GM21381 (cell line): ENCODE measurements at regions not wholly inside any gene's neighbourhood (a gene's known extent, or its start where the extent isn't known, plus 50 kb on each side); places are given as distances from the start of the nearest gene placed in this dataset.
A peak's percentile ranks its signal among the peaks of the same experiment; 100 is the strongest.
"Not testable (repeated sequence)": the region's sequence is repeated elsewhere in the genome, so short reads cannot be mapped to it uniquely, and the experiment has no call there.

Experiments
- ATAC-seq: cut with Tn5 transposase; IDR thresholded peaks from one replicate; pipeline ENCODE4 v1.9.1; 2021; ENCODE audit warnings: mild to moderate bottlenecking, moderate library complexity; ENCODE audit not compliant: unreplicated experiment

GRCh38 chrX:46234775-46235174 is 310.4 kb downstream of the ZNF674 start:
- ATAC-seq: no peak

- no peak for ATAC-seq
Observed at GRCh38 chrX:46228389-46228788, 316.8 kb downstream of the ZNF674 start.

- no peak for ATAC-seq
Observed at GRCh38 chrX:46226422-46226821, 318.8 kb downstream of the ZNF674 start.

- ATAC-seq: not testable (repeated sequence)
Observed at GRCh38 chrX:46223499-46223898, 321.7 kb downstream of the ZNF674 start.

- no peak for ATAC-seq
Observed at GRCh38 chrX:46220822-46221221, 324.4 kb downstream of the ZNF674 start.

DNA sequence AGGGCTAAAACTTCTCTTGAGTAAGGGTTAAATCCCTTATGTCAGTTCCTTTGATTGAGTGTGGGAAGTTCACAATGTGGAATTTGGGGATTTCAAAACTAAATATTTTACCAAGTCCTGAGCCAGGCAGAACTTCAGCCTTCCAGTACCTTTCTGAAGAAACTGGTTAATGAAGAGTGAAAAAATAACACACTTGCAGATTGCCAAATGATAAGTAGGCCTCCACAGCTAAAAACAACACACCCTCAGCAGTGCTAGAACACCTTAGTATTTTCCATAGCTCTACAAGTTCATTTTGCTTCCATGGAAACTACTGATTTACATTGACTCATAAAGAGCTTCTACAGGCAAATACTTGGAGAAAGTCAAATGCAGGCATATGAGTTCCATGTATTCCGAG is 326.8 kb downstream of the ZNF674 start:
- ATAC-seq: no peak

DNA sequence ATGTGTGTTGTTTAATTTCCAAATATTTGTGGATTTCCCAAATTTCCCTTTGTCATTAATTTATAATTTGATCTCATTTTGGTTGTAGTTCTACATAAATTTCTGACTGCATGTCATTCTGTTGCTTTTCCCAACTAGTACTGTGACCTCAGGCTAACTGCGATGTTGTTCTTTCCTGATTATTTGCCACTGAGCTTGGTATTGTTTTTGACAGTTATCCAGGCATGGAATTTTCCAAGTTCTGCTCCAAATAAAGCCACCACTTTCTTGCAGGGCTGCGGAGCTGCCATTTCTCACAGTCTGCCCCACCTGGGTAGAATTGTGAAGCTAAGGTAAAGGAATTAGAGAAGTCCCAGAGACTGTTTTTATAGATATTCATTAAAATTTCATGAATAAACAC is 328.8 kb downstream of the ZNF674 start:
- ATAC-seq: no peak

- ATAC-seq: no peak
Observed at GRCh38 chrX:46211079-46211478, 334.1 kb downstream of the ZNF674 start.

GRCh38 chrX:46209768-46210167 is 335.5 kb downstream of the ZNF674 start:
- ATAC-seq: no peak

DNA sequence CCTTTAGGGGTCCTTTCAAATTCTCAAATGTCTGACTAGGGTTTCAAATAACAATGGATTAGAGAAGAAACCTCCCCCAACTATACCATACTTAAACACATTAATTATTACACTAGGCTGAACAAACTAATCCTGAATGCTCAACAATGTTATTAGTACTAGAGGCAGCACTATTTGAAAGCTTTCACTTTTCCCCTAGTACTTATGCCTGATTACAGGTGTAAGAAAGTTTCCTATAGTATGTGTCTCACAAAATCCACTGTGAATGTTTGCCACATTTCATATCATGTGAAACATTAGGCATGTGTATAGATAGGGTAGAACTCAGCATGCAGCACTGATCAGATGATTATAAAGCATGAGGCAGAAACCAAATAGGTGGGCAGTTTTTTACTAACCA is 336.2 kb downstream of the ZNF674 start:
- ATAC-seq: no peak

DNA sequence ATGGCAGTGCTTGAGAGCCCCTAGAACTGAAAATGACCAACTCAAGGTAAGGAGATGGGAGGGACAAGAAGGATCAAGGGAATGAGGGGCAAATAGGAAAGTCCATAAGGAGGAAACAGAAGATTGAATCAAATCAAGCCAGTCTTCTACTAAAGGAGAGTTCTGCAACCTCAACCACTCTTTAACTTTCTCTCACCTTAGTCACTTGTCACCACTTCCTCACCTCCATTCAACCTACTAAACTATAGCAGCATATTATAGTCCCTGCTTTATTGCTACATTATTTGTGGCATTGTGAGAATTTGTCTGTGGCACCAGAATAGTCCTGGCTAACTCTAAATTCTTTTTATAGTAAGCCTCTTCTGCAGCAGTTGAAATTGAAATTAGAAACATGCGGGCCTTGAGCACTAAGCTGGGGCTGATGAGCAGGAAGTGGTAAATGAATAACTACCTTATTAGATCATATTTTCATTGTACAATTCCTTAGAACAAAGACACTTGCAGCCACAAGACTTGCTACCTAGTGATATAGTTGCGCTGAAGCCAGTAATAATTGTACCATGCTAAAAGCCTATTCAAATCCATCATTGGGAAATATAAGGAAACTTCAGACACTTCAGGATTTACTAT is 336.9 kb downstream of the ZNF674 start:
- no peak for ATAC-seq

GRCh38 chrX:46204721-46205422 is 340.3 kb downstream of the ZNF674 start:
- ATAC-seq: no peak

DNA sequence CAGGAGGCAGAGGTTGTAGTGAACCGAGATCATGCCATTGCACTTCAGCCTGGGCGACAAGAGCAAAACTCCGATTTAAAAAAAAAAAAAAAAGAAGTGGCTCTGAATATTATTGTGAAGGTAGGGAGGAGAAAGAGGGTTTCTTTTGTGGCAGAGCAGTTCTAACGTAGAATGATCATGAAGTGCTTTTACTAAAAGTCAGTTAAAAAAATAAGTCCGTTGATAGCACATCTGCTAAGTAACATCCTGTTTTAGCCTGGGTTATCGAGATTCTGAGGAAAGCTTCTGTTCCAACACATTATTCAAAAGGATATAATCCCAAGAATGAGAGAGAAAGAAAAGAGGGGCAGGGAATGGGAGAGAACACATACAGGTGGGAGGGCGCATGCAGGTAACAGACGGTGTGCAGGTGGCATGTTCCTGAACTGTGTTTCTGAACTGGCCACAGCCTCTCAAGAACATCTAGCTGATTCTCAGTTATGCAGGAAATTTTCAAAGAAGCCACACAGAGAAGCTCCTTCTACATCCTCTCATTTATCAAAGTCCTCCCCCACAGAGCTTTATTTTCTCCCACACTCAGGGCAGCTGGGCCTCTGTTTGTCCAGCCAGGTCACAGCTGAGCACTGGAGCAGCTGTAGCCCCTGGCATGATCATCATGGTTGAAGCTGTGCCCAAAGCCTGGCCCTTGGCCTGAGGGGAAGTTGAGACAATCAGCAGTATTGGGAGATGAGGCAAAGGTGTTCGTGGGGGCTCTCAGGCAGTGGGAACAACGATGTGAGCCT is 342.3 kb downstream of the ZNF674 start:
- no peak for ATAC-seq

DNA sequence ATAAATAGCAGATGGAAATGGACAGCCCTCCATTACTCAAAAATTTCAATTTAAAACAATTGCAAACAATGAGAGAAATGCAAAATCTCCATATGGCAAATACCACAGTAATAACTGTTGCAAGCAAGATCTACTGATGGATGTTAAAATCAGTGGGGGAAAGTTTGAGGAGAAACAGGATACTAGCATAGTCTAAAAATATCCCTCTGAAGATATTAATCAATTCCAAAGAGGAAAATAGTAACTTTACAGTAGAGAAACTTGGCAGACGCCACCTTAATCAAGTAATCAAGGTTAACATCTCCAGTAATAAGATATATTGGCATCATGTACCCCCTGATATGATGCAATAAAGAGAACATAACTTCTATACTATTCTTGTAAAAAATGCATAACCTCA is 344.8 kb downstream of the ZNF674 start:
- no peak for ATAC-seq

GRCh38 chrX:46198858-46199257 is 346.4 kb downstream of the ZNF674 start:
- no peak for ATAC-seq

DNA sequence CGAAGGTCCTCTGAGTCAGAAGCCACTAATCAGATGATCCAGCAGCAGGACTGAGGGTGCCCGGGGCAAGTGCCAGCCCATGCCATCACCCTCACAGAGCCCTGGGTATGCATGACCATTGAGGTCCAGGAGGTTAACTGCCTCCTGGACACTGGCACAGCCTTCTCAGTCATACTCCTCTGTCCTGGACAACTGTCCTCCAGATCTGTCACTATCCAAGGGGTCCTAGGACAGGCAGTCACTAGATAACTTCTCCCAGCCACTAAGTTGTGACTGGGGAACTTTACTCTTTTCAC is 358.5 kb downstream of the ZNF674 start:
- ATAC-seq: not testable (repeated sequence)

- ATAC-seq: no peak
Observed at GRCh38 chrX:46185923-46186810, 359.1 kb downstream of the ZNF674 start.

DNA sequence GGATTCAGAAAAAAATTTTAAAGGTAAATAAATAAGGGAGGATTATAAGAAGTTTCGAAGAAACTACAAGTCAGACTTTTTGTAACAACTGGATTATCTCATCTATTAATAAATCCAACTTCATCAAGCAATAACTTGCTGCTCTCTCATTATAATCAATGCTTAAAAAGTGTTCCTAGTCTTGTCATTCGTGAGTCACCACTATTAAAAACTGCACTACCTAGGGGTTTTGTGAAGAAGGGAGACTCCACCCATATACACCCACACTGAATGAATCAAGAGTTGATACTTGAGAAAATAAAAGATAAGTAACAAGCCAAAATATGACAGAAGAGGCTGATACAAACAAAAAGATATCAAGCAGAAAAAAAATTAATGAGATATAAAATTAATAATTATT is 360.5 kb downstream of the ZNF674 start:
- ATAC-seq: no peak

- peak; percentile 90 for ATAC-seq
Observed at GRCh38 chrX:46180258-46180687, 364.9 kb downstream of the ZNF674 start.

- peak; percentile 16 for ATAC-seq
Observed at GRCh38 chrX:46179748-46180147, 365.5 kb downstream of the ZNF674 start.

- no peak for ATAC-seq
Observed at GRCh38 chrX:46178763-46179162, 366.5 kb downstream of the ZNF674 start.
